IMR-90 (cell line): ENCODE measurements at regions not wholly inside any gene's neighbourhood (a gene's known extent, or its start where the extent isn't known, plus 50 kb on each side); places are given as distances from the start of the nearest gene placed in this dataset.

ENCODE experiments used
- ATAC-seq: fragments of 200-7000 bp; cut with Tn5 transposase; 2 replicates; pipeline ENCODE4 v1.9.1; 2020; ENCODE audit warnings: low read depth, mild to moderate bottlenecking, moderate library complexity
- BruUV-seq: library from RNA; stranded (reverse); fragments of 400-500 nt; replicated peaks from 2 replicates; lab custom pipeline; 2021; lab: Mats Ljungman, UMichigan
- CTCF ChIA-PET: fragments of 300-600 bp; formaldehyde crosslinking; extraction: SDS; loops from one replicate; lab custom pipeline; 2021; ENCODE audit warnings: antibody characterized with exemption; lab: Yijun Ruan, JAX
- POLR2A ChIA-PET: fragments of 300-600 bp; sonication (Branson Sonifier 250); formaldehyde crosslinking; loops from one replicate; lab custom pipeline; 2022; ENCODE audit warnings: antibody characterized with exemption; ENCODE audit not compliant: unreplicated experiment; lab: Charles Lee
- DNase-seq: peaks from one replicate; pipeline ENCODE4 v3.0.0; 2013
- H2AFZ ChIP-seq: replicated peaks from 2 replicates; pipeline ENCODE3; 2013; ENCODE audit warnings: low read length, mild to moderate bottlenecking; ENCODE audit not compliant: poor library complexity
- H2AK5ac ChIP-seq: 2 replicates; pipeline ENCODE4 v1.6.1; 2013; ENCODE audit warnings: low read depth, low read length, inconsistent platforms
- H2AK9ac ChIP-seq: replicated peaks from 2 replicates; pipeline ENCODE3; 2013; ENCODE audit warnings: mild to moderate bottlenecking, low read depth, low read length, moderate library complexity; ENCODE audit not compliant: poor library complexity
- H2BK120ac ChIP-seq: 2 replicates; pipeline ENCODE4 v1.6.1; 2013; ENCODE audit warnings: low read depth, low read length, inconsistent platforms
- H2BK15ac ChIP-seq: 3 replicates; pipeline ENCODE4 v1.6.1; 2013; ENCODE audit warnings: low read depth, low read length, inconsistent platforms
- H2BK20ac ChIP-seq: 2 replicates; pipeline ENCODE4 v1.6.1; 2013; ENCODE audit warnings: low read depth, mild to moderate bottlenecking, inconsistent platforms, low read length, moderate library complexity
- H2BK5ac ChIP-seq: 2 replicates; pipeline ENCODE4 v1.6.1; 2013; ENCODE audit warnings: mild to moderate bottlenecking, low read depth, low read length, inconsistent platforms; ENCODE audit not compliant: poor library complexity, severe bottlenecking
- H3K14ac ChIP-seq: replicated peaks from 2 replicates; pipeline ENCODE4 v1.6.1; 2013; ENCODE audit warnings: low read depth, low read length, inconsistent platforms
- H3K18ac ChIP-seq: 2 replicates; pipeline ENCODE4 v1.6.1; 2013; ENCODE audit warnings: low read depth, low read length, control low read depth
- H3K23ac ChIP-seq: 2 replicates; pipeline ENCODE4 v1.6.1; 2013; ENCODE audit warnings: low read depth, low read length, inconsistent platforms
- H3K27ac ChIP-seq: 2 replicates; pipeline ENCODE4 v1.5.1; 2013; ENCODE audit warnings: mild to moderate bottlenecking, control low read depth, low read length; ENCODE audit not compliant: insufficient read depth
- H3K27me3 ChIP-seq: 2 replicates; pipeline ENCODE4 v1.6.1; 2013; ENCODE audit warnings: low read length; ENCODE audit not compliant: control insufficient read depth, insufficient read depth
- H3K36me3 ChIP-seq: 2 replicates; pipeline ENCODE4 v1.6.1; 2013; ENCODE audit warnings: low read length, mixed read lengths; ENCODE audit not compliant: control insufficient read depth, insufficient read depth
- H3K4ac ChIP-seq: 2 replicates; pipeline ENCODE4 v1.6.1; 2013; ENCODE audit warnings: low read depth, low read length, inconsistent platforms
- H3K4me1 ChIP-seq: 2 replicates; pipeline ENCODE4 v1.6.1; 2013; ENCODE audit warnings: low read length, mixed read lengths; ENCODE audit not compliant: control insufficient read depth, insufficient read depth
- H3K4me2 ChIP-seq: 2 replicates; pipeline ENCODE4 v1.6.1; 2013; ENCODE audit warnings: low read depth, mild to moderate bottlenecking, control low read depth, low read length, moderate library complexity
- H3K4me3 ChIP-seq: 2 replicates; pipeline ENCODE4 v1.5.1; 2013; ENCODE audit warnings: low read depth, mild to moderate bottlenecking, control low read depth, low read length, moderate library complexity; ENCODE audit not compliant: insufficient read depth
- H3K56ac ChIP-seq: 2 replicates; pipeline ENCODE4 v1.6.1; 2013; ENCODE audit warnings: low read length, inconsistent platforms; ENCODE audit not compliant: insufficient read depth; ENCODE audit errors: extremely low read depth
- H3K79me1 ChIP-seq, 2 experiments: 2 replicates each; pipeline ENCODE4 v1.6.1; 2013; ENCODE audit warnings: low read length in 2 of 2, inconsistent platforms in 1 of 2, low read depth in 1 of 2
- H3K9ac ChIP-seq: 2 replicates; pipeline ENCODE4 v1.6.1; 2013; ENCODE audit warnings: low read depth, low read length, control low read depth
- H3K9me1 ChIP-seq: 2 replicates; pipeline ENCODE4 v1.6.1; 2013; ENCODE audit warnings: low read length, inconsistent platforms; ENCODE audit not compliant: insufficient read depth
- H3K9me3 ChIP-seq: 2 replicates; pipeline ENCODE4 v1.6.1; 2013; ENCODE audit warnings: low read length; ENCODE audit not compliant: control insufficient read depth, insufficient read depth
- H4K20me1 ChIP-seq: 2 replicates; pipeline ENCODE4 v1.6.1; 2013; ENCODE audit warnings: low read length, inconsistent platforms; ENCODE audit not compliant: insufficient read depth
- H4K5ac ChIP-seq: 2 replicates; pipeline ENCODE4 v1.6.1; 2013; ENCODE audit warnings: mild to moderate bottlenecking, low read depth, low read length, control low read depth
- H4K8ac ChIP-seq, 2 experiments: 2 replicates each; pipeline ENCODE4 v1.6.1; 2013; ENCODE audit warnings: low read depth in 2 of 2, low read length in 2 of 2, control low read depth in 1 of 2, inconsistent platforms in 1 of 2
- H4K91ac ChIP-seq: 2 replicates; pipeline ENCODE4 v1.6.1; 2013; ENCODE audit warnings: low read depth, low read length, inconsistent platforms; ENCODE audit not compliant: insufficient read depth
- MAFK ChIP-seq: IDR thresholded peaks from 2 replicates; pipeline ENCODE4 v1.6.1; 2012; ENCODE audit warnings: low read depth, low read length, improper control_type of control experiment
- POLR2A ChIP-seq: IDR thresholded peaks from 2 replicates; pipeline ENCODE4 v1.6.1; 2012; ENCODE audit warnings: mild to moderate bottlenecking, low read depth, low read length
- SMC3 ChIP-seq: fragments of 150-350 bp; IDR thresholded peaks from 2 replicates; pipeline ENCODE4 v1.6.1; 2016; ENCODE audit warnings: low read depth, mild to moderate bottlenecking, antibody characterized with exemption, low read length, moderate library complexity
- WGBS, 2 experiments: methylation state at CpG; one replicate each; pipeline versions ENCODE4 v1.1.5 to v1.1.7; 2013; ENCODE audit warnings: missing lambda C conversion rate in 2 of 2; ENCODE audit not compliant: insufficient read length in 1 of 2; ENCODE audit errors: extremely low coverage in 2 of 2; 5-methylcytosine and 5-hydroxymethylcytosine counted together
- dilution Hi-C: fragments of 300-500 bp; cut with HindIII; formaldehyde crosslinking; loops from one replicate; pipeline ENCODE4 v1.14.3; 2018; ENCODE audit warnings: low sequenced_read_pairs; ENCODE audit not compliant: unreplicated experiment
- in situ Hi-C: fragments of 300-500 bp; cut with MboI; formaldehyde crosslinking; loops from 3 replicates; pipeline ENCODE4 v1.14.3; 2019; ENCODE audit warnings: low sequenced_read_pairs, inconsistent platforms, mixed read lengths
- intact Hi-C: fragments of 100-400 bp; cut with micrococcal nuclease; formaldehyde crosslinking; loops from 2 replicates; pipeline ENCODE4 v1.10.0; 2022

GRCh38 chr13:97058926-97059325, 64.7 kb upstream of the OXGR1 start:
- no peak overlapping the region for H3K18ac ChIP-seq
- dilution Hi-C loops (no loop called here), in situ Hi-C loops (no loop called here), intact Hi-C loops (no loop called here)
- H2AFZ ChIP-seq, result no peak overlapping the region
- no peak for ATAC-seq
- no peak overlapping the region for H2BK15ac ChIP-seq
- no peak overlapping the region for H2AK5ac ChIP-seq
- H4K20me1 ChIP-seq, result no peaks in the 10 kb centered on the region
- no peak overlapping the region for H2BK5ac ChIP-seq
- TF ChIP-seq MAFK (no peak), SMC3 (no peak), POLR2A (no peak)
- BruUV-seq, result no TSS peak
- POLR2A ChIA-PET, result no interaction called here
- no peak overlapping the region for H3K27ac ChIP-seq
- H3K9me1 ChIP-seq, result no peaks in the 10 kb centered on the region
- H2BK20ac ChIP-seq, result no peak overlapping the region
- no peak overlapping the region for H3K4me3 ChIP-seq
- no peaks in the 10 kb centered on the region for H3K4me1 ChIP-seq
- DNase-seq, result no peak
- no peaks in the 10 kb centered on the region for H3K79me1 ChIP-seq
- H3K56ac ChIP-seq, result no peak overlapping the region
- H3K36me3 ChIP-seq, result no peaks in the 10 kb centered on the region
- no peak overlapping the region for H2AK9ac ChIP-seq
- no CpG with 5 or more reads among the region's 1 CpG for WGBS, 2 experiments
- peaks cover 11% of the 10 kb centered on the region for H3K27me3 ChIP-seq
- no peak overlapping the region for H3K23ac ChIP-seq
- no peak overlapping the region for H4K5ac ChIP-seq
- H3K9me3 ChIP-seq, result no peaks in the 10 kb centered on the region
- CTCF ChIA-PET, result no interaction called here
- no peak overlapping the region for H4K91ac ChIP-seq
- H3K14ac ChIP-seq, result no peak overlapping the region
- no peak overlapping the region for H4K8ac ChIP-seq
- no peak overlapping the region for H3K4me2 ChIP-seq
- no peak overlapping the region for H3K9ac ChIP-seq
- no peak overlapping the region for H2BK120ac ChIP-seq
- no peak overlapping the region for H3K4ac ChIP-seq
